HG03442 (cell line): ENCODE measurements at regions not wholly inside any gene's neighbourhood (a gene's known extent, or its start where the extent isn't known, plus 50 kb on each side); places are given as distances from the start of the nearest gene placed in this dataset.

Source experiments
- ATAC-seq: cut with Tn5 transposase; IDR thresholded peaks from one replicate; pipeline ENCODE4 v1.9.1; 2021; ENCODE audit warnings: mild to moderate bottlenecking, moderate library complexity; ENCODE audit not compliant: unreplicated experiment

GRCh38 chr17:14959106-14959648, 305.9 kb downstream of the PMP22 start:
- ATAC-seq: no peak

- no peak for ATAC-seq
Measured at GRCh38 chr17:14953405-14953804, 311.7 kb downstream of the PMP22 start.

- ATAC-seq: no peak
Measured at GRCh38 chr17:14950686-14951085, 314.4 kb downstream of the PMP22 start.

- ATAC-seq: no peak
Measured at GRCh38 chr17:14950216-14950615, 314.9 kb downstream of the PMP22 start.

- no peak for ATAC-seq
Measured at GRCh38 chr17:14947671-14948070, 317.5 kb downstream of the PMP22 start.

- no peak for ATAC-seq
Measured at GRCh38 chr17:14946481-14946880, 318.6 kb downstream of the PMP22 start.

- ATAC-seq: no peak
Measured at GRCh38 chr17:14942526-14943190, 322.5 kb downstream of the PMP22 start.

- no peak for ATAC-seq
Measured at GRCh38 chr17:14940938-14941265, 324.2 kb downstream of the PMP22 start.

GRCh38 chr17:14940108-14940937, 324.8 kb downstream of the PMP22 start:
- ATAC-seq: no peak

- no peak for ATAC-seq
Measured at GRCh38 chr17:14935845-14936485, 329.2 kb downstream of the PMP22 start.

GRCh38 chr17:14935139-14935841, 329.8 kb downstream of the PMP22 start:
- ATAC-seq: no peak

- ATAC-seq: no peak
Measured at GRCh38 chr17:14933676-14934075, 331.4 kb downstream of the PMP22 start.

GRCh38 chr17:14926526-14927122, 338.5 kb downstream of the PMP22 start:
- ATAC-seq: no peak

- no peak for ATAC-seq
Measured at GRCh38 chr17:14926073-14926472, 339.1 kb downstream of the PMP22 start.

- no peak for ATAC-seq
Measured at GRCh38 chr17:14925498-14925897, 339.6 kb downstream of the PMP22 start.

- ATAC-seq: no peak
Measured at GRCh38 chr17:14923981-14924380, 341.1 kb downstream of the PMP22 start.

GRCh38 chr17:14922411-14922810, 342.7 kb downstream of the PMP22 start:
- no peak for ATAC-seq

GRCh38 chr17:14921936-14922335, 343.2 kb downstream of the PMP22 start:
- no peak for ATAC-seq

- no peak for ATAC-seq
Measured at GRCh38 chr17:14919631-14920213, 345.4 kb downstream of the PMP22 start.

GRCh38 chr17:14919094-14919493, 346.0 kb downstream of the PMP22 start:
- no peak for ATAC-seq
